Neural cell (in vitro differentiated cells): ENCODE measurements at regions not wholly inside any gene's neighbourhood (a gene's known extent, or its start where the extent isn't known, plus 50 kb on each side); places are given as distances from the start of the nearest gene placed in this dataset.

ENCODE experiments used
- EP300 ChIP-seq: fragments of 450-650 bp; conservative IDR thresholded peaks from 2 replicates; pipeline ENCODE4 v1.6.1; 2014; ENCODE audit warnings: antibody characterized with exemption, mild to moderate bottlenecking, moderate library complexity; ENCODE audit not compliant: poor library complexity, severe bottlenecking
- EZH2 ChIP-seq: fragments of 200-600, 300-800 bp; shearing (Covaris generic), sonication (generic); IDR thresholded peaks from 2 replicates; pipeline ENCODE4 v1.6.1; 2014; ENCODE audit warnings: antibody characterized with exemption, low read length, borderline replicate concordance, mild to moderate bottlenecking; ENCODE audit not compliant: insufficient read depth, poor library complexity, severe bottlenecking
- MXI1 ChIP-seq: fragments of 450-650 bp; conservative IDR thresholded peaks from 2 replicates; pipeline ENCODE4 v1.6.1; 2014; ENCODE audit warnings: antibody characterized with exemption, mild to moderate bottlenecking; ENCODE audit not compliant: poor library complexity, severe bottlenecking
- POLR2AphosphoS5 ChIP-seq: IDR thresholded peaks from 2 replicates; pipeline ENCODE4 v1.6.1; 2012
- RAD21 ChIP-seq: fragments of 450-650 bp; conservative IDR thresholded peaks from 2 replicates; pipeline ENCODE4 v1.6.1; 2014; ENCODE audit warnings: antibody characterized with exemption, mild to moderate bottlenecking, moderate library complexity
- SMC3 ChIP-seq: fragments of 450-650 bp; conservative IDR thresholded peaks from 2 replicates; pipeline ENCODE4 v1.6.1; 2014; ENCODE audit warnings: antibody characterized with exemption, mild to moderate bottlenecking, moderate library complexity; ENCODE audit not compliant: poor library complexity
- TF ChIP-seq, protein P1 (sequence below): fragments of 450-650 bp; IDR thresholded peaks from 2 replicates; pipeline ENCODE4 v1.5.1; 2014; ENCODE audit warnings: antibody characterized with exemption, mild to moderate bottlenecking, moderate library complexity; ENCODE audit not compliant: poor library complexity, severe bottlenecking

- TF ChIP-seq, protein P1, sequence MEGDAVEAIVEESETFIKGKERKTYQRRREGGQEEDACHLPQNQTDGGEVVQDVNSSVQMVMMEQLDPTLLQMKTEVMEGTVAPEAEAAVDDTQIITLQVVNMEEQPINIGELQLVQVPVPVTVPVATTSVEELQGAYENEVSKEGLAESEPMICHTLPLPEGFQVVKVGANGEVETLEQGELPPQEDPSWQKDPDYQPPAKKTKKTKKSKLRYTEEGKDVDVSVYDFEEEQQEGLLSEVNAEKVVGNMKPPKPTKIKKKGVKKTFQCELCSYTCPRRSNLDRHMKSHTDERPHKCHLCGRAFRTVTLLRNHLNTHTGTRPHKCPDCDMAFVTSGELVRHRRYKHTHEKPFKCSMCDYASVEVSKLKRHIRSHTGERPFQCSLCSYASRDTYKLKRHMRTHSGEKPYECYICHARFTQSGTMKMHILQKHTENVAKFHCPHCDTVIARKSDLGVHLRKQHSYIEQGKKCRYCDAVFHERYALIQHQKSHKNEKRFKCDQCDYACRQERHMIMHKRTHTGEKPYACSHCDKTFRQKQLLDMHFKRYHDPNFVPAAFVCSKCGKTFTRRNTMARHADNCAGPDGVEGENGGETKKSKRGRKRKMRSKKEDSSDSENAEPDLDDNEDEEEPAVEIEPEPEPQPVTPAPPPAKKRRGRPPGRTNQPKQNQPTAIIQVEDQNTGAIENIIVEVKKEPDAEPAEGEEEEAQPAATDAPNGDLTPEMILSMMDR: no peak
- no peak for TF ChIP-seq POLR2AphosphoS5
- no peak for TF ChIP-seq MXI1
- TF ChIP-seq SMC3: no peak
- TF ChIP-seq EZH2: no peak
- no peak for TF ChIP-seq EP300
- TF ChIP-seq RAD21: no peak
Measured at GRCh38 chr13:80038371-80038770, 302.6 kb downstream of the SPRY2 start.
